ENCODE measurements at regions not wholly inside any gene's neighbourhood (a gene's known extent, or its start where the extent isn't known, plus 50 kb on each side); places are given as distances from the start of the nearest gene placed in this dataset.

DNA sequence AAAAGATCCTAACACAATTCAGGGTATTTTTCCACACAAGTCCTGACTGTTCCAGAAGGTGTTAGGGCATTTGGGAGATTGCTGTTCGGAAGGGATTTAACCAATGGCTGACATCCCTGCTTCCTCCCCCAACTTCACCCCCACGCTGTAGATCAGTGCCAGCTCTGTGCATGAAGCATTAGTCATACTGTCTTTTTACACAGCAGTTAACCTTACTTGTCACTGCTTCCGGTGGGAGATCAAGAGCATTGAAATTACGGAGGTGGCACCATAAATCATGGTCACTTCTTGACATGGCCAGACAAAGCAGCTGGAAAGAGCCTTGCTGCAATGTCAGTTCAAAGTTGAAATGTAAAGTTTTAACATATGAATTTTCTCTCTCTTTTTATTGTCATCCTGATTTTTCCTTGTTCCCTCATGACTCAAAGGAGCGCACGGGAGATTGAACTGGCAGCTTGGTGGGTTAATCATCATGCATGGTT, 70.2 kb downstream of the HRH4 start:
- DNase-seq: peak; percentile 66

DNA sequence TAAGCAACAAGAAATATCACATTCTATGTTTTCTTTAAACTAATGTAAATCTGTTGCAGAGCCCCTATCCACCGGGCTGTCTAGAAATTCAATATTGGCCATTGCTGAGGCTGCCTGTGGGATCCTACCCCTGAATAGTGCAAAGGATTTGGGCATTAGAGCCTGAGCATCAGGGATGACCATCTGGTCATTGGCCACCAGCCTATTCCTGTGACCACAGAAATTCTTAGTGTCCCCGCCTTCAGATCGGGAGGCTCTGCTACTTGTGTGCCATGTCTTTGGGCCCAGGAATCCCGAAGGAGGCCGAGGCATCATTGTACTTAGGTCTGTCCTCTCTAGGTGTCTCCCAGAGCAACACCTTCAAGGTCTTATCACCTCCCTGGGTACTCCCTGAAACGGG, 73.8 kb downstream of the HRH4 start:
- no peak for DNase-seq

DNA sequence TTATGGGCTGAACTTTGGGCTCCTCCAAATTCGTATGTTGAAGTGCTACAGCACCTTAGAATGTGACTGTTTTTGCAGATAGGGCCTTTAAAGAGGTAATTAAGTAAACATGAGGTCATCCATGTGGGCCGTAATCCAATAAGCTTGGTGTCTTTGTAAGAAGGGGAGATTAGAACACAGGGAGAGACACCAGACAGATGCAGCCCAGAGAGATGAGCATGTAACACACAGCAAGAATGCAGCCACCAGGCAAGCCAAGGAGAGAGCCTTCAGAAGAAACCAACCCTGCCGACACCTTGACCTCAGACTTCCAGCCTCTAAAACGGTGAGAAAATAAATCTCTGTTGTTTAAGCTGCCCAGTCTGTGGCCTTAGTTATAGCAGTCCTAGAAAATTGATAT, 74.3 kb downstream of the HRH4 start:
- no peak for DNase-seq

DNA sequence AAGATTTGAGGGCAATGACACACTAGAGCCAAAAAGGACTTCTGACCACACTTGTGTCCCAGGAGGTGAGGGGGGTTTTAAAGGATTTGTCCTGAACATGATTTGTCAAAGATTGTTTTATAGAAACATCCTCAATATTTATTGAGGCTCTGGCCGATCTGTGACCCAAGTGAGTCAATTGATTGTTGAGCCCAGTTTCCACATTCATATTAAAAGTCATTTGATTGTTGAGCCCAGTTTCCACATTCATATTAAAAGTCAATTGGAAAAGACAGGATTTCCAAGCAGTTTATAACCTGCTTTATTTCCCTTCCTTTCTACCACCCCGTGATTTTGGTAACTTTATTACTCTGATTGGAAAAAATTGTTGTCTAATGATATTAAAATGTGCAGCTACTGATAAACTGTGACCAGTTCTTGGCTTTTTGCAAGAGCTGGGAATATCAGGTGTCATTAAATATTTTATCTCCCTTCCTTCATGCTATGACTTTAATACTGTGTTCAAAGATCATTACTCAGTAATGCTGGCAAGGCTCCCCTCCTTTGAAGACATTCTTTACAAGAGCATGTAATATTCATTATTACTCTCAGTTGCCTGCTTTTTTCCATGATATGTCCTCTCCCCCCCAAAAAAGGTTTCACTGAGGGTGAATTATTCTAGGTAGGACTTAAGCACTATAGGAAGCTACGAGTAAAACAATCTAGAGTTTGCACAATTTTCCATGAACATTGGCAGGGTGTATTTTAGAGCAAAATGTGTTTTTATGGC, 75.3 kb downstream of the HRH4 start:
- no peak for DNase-seq

DNA sequence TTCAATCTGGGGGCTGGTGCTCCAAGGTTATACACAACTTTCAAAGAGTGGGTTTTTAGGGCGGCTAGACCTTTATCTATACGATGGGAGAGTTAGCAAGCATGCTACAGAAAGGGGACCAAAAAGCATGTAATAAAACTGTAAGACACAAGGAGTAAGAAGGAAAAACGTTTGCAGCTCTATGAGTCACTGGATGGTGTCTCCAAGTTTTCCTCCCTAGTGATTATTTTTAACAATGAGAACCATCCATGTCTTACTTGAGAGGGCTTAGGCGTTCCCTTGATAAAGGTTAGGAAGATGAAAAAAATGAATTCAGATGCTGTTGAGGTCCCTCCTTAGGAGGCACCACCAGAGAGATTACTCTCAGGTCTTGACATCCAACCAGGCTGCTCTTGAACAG, 75.9 kb downstream of the HRH4 start:
- peak; percentile 22 for DNase-seq

DNA sequence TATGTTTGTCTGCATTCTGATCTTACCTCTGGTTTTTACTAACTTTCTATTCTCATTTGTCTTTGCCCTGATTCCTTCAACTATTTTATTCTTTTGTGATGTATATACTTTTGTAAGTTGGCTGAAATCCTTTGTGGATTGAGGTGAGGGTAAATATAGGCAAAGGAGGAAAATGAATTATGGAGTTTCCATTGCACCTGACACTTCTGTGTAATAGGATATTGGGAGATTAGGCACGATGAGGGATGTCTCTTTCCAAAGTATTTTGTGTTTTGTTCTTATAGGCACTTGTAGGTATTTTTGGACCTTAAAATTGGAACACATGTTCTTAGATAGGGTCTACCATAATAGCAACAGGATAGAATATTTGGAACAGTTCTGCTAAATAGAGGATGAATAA, 76.4 kb downstream of the HRH4 start:
- DNase-seq: no peak

DNA sequence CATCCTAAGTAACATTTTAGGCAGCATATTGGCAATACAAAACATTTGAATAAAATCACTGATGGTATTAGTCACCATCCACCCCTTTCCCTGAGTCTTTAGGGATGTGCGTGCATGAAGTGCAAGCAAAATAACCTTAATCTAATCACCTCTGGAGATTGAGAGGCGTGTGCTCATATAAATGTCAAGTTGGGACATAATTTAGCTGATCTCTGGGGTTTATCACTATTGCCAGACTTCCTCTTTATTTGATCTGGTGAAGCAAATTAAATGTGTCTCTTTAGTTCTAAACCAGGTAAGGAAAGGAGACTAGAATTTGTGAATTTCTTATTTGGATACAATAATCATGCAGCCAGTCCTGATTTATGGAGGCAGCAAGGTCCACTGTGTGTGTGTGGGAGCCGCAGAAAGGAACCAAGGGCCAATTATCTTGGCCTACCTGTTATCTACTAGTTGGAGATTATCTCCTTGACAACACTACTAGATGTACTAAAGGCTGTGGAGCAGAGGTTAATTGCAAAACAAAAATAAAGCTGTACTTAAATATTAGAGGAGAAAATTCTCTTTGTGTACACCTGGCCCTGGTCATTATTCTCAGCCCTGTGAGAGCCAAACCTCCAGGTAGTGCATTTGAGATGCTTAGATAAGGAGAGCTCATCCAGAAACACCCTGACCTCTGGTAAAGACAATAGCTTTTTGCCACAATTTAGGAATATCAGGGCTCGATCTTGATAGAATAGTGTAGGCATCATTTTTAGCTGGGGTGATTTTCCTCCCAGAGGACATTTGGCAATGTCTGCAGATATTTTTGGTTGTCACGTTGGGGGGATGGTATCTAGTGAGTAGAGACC, 78.2 kb downstream of the HRH4 start:
- DNase-seq: no peak

DNA sequence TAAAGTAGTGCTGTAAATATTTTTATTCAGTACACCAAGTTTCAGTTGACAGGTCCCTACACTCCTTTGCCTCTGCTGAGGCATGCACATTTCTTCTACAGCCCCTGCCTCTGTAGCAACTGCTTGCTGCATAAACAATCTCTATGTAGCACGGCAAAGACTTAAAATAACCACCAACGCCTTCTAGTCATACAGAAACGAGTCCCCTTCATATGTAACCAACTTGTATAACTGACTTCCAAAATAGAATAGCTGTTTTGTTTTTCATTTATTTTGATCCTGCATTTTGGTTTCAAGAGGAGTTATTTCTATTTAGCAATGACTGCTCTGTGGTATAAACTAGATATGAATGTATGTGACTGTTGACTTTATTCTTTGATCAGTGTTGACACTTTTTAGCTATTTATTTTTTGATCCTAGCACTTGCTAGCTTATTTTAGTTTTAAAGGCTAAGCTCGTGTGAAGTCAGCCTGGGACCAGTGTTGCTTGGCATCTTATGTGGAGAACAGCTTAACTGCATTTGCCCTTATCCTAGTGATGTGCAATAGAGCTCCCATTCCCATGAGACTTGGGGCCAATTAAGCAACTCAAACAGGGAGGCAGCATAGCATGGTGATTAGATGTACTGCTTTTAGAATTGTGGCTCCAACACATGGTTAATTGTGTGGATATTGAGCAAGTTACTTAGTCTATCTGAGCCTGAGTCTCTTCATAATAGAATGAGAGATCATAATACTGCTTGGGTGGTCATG, 79.6 kb downstream of the HRH4 start:
- no peak for DNase-seq

DNA sequence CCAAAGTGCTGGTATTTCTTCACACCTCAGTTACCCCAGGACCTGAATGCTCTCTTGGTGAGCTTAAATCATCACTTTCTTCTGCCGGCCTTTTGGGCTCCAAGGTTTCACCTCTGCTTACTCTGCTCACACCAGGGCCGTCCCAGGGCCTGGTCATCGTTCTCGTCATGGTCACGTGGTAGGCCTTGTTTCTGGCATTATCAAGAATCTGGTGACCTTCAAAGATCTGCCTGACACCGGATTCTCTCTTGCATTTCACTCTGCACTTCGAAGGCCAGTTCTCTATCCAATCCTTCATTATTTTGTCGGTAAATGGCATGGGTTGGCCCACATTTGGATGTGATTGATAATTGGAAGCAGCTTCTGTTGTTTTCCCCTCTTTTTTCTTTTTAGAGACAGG, 80.5 kb downstream of the HRH4 start:
- no peak for DNase-seq

DNA sequence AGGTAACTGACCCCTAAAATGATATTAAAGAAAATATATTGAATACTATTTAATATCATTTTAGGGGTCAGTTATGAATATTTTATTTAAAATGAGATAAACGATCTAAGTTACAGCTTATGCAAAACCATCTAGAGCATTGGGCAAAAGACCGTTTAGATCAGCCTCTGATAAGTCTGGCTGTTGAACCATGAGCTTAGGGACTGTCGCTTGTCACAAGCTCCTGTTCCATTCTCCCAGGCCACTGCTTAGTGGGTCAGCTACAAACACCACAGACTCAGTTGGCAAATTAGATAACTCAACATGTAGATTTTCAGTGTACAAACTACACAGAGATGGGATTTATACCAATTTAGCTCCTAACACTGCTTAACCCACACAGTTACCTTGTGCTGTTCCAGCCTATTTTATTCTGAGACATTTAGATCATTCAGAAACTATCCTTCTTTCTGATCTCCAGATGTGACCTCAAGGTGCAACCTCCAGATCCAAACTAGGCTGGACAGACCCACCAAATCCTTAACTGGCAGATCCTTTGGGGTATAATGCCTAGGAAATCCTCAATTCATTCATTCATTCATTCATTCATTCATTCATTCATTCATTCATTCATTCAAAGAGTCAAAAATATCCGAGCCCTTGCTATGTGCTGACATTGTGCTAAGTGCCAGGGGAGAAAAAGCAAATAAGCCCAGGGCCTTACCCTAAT, 82.8 kb downstream of the HRH4 start:
- DNase-seq: no peak

DNA sequence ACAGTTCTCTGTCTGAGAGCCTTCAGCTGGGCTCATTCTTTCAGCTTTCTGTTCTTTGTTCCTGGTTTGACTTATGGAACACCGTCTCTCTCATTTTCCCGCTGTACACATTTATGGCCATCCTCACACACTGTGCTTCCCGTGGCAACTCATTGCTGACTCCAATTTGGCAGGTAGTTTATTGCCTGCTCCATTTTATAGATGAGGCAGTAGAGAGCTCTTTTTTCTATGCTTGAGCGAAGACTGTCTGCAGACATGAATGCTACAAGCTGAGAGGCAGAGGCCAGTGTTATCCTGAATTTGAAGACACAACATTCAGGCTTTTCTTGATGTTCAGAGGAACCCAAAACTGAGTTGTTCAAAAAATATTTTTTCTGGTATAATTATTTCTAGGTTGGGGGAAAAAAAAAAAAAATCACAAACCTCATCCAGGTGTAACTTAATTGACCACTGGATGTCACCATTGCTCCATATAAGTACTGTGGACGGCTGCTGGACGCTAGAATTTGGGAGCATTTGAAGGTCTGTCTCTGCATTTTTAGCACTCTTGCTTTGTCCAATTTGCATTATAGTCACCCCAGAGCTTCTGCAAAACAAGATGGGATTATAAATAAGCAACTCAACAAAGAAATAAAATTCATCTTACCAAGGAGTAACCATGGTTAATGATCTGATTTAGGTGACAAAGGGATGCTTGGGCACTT, 83.5 kb downstream of the HRH4 start:
- DNase-seq: peak; percentile 20

DNA sequence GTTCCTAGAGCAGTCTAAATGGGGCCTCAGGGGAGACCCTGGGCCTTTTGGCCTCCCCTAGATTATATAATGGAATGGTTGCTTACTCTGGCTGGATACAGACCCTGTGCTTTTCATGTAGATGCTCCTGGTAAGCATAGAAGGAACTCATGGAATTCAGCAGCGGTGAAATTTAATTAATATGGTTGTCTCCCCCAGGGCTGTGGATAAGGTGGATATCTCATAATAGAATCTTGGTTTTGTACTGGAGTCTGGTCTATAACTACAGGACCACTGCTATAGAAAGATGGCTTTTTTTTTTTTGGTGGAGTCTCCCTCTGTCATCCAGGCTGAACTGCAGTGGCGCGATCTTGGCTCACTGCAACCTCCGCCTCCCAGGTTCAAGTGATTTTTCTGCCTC, 84.5 kb downstream of the HRH4 start:
- DNase-seq: no peak

DNA sequence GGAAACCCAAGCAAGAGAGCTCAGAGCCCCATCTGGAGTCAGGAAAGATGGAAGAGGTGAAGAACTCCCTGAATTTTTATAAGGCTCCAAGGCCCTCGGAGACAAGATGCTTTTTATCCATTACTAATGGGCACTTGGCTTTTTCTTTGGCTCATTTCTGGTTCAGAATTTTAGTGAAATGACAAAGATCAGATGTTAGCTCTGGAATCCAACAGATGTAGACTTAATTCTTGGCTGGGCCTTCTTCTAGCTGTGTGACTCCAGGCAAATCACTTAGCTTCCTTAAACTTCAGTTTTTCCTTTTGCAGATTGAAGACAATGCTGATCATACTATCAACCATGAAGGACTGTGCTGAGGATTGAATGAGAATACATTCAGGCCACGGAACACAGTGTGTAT, 85.2 kb downstream of the HRH4 start:
- DNase-seq: no peak

DNA sequence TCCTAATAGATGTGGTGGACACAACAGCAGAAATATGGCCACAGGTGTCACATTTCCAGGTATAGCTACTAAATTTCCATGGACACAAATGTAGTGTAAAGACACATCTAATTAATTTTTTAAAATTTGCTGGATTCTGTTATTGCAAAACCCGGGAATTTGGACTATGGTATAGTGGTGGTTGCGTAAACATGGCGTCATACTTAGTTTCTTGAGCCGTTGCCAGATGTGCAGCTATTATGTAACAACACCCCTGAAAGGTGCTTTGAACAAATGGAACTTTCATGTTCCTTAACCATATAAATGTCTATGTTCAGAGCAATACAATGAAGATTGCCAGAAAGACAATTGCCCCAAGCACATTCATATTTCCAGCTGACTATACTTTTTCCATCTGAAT, 85.9 kb downstream of the HRH4 start:
- DNase-seq: no peak

DNA sequence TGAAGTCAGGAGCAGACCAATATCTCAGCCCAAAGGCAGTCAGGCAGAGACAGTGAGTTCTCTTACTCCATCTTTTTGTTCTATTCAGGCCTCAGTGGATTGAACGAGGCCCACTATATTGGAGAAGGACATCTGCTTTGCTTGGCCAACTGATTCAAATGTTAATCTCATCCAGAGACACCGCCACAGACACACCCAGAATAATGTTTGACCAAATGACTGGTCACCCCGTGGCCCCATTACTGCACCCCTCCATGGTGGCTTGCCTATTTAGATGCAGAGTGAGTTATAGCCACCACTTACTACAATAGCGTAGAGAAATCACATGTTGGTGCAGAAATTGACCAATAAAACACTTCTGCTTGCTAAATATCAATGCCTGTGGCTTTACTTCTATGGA, 88.1 kb downstream of the HRH4 start:
- no peak for DNase-seq

DNA sequence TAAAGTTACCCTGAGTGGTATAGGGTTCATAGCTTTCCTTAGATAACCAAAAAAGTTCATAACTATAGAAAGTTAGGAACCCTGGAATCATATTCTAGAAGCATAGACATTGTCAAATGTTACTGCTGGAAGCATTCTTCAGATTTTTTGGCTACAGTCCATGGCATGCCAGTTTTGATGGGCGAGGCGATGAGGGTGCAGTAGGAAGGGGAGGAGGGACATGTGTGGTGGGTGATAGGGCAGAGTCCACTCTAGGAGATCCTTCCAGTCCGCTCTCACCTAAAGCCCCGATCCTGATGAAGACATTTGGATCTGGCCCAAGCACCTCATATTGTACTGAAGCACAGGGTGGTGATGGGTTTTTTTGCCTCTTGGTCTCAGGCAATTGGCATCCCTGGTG, 91.8 kb downstream of the HRH4 start:
- DNase-seq: no peak

DNA sequence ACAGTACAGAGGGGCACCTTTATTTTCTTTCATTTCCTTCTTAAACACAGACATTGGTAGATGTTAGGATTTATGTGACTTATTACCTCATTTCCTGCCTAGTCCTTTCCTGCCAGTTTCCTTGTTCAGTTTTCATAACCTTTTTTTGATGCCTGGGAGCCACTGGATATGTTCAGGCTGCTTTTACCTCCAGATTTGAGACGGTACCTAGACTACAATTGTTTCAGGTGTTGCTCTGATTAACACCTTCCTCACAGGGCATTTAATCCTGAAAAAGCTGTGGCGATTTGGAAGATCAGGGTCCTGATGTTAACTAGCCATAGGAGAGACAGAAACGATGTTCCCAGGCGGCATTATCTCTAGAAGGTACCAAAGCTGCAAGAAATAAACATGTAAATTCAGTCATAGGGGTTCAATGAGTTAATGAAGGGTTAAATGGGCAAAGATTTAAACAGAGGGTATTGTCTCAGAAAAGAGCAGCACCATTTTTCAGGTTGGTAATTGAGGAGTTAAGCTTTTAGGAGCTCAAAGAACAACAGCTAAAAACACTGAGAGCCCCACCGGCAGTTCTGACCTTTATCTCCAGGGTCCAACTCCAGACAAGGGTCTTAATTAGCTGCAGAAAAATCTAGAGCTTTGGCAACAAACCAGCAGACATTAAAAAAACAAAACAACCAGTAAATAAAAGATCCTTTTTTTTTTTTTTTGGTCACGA, 93.3 kb downstream of the HRH4 start:
- DNase-seq: no peak

DNA sequence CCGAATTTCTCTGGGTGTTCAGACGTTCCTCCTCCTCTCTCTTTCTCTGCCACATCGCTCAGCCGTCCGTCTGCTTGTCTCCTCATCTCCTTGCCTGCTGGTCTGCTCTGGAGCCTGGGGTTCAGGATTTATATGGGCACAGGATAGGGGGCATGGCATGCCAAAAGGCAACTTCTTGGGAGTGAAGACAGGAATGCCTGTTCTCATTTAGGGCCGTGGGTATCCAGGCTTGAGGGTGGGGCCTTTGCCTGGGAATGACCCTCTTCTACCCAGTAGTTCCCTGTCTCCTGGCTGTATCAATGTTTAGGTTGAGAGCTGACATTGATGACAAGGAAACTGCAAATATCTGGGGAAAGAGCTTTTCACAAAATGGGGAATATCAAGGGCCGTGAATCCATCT, 98.0 kb downstream of the HRH4 start:
- no peak for DNase-seq

DNA sequence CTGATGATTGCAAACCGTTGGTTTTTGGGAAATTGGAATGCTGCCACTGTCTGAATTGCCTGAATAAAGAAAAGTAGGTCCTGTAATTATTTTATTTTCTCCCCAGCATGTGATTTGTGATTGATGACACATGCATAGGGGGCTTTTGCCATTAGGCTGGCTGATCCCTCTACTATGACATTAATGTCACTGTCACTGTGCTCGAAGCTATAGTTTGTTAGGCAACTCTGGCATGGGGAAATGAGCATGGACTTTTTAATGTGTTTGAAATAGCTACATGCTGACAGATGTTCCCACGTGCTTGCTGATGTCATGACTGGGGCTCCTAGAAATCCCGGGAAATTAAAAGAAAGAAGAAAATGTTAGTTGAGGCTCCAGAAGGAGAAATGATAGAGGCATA, 99.1 kb downstream of the HRH4 start:
- DNase-seq: no peak

DNA sequence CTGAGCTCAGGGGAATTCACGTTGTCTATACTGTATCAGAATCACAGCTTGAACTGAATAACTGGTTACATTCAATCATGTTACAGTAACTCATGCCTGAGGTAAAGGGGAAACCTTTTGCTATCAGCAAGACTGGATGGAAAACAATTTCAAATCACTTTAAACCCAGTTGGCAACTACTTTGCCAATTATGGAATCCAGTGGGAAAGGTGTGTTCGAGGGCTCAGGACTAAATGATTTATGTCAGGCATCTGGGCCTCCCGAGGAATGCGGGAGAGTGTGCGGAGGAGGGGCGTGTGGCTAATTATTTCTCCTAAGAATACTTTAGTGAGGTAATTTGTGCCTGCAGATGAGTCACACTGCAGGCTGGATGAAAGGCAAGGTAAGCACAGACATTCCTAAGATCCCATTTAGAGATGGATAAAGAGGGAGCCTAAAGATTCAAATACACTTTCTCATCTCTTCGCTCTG, 100.1 kb downstream of the HRH4 start:
- peak; percentile 23 for DNase-seq

DNA sequence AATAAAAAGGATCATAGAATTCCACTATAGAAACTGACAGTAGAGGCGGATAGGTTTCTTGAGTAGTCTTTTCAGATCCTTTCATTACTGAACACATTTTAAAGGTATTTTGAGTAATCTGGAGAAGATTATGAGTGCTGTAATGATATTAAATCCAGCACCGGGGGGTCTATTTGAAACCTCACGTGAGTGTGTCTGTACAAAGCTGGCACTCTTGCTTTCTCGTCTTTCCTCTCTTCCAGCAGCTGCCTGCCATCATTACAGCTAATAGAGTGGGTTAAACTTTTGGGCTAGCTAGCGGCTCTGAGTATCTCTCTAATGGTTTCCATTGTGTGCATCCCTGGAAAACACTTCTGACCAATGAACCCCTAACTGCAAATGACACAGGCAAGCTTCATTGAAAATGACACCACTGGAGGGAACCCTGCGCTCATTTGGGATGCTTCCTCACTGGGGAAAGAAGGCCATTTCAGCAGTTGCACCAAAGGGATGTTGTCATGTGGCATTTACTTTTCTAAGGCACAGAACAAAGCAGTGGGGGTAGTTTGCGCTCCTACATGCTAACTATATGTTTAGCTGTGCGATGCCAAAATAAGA, 101.0 kb downstream of the HRH4 start:
- no peak for DNase-seq
